Keratinocyte (primary cell): ENCODE measurements at regions not wholly inside any gene's neighbourhood (a gene's known extent, or its start where the extent isn't known, plus 50 kb on each side); places are given as distances from the start of the nearest gene placed in this dataset.

Experiments used
- EZH2 ChIP-seq: IDR thresholded peaks from one replicate; pipeline ENCODE4 v1.6.1; 2012; ENCODE audit warnings: inconsistent platforms, mild to moderate bottlenecking, low read length, moderate library complexity
- TF ChIP-seq, protein P1 (sequence below), 3 experiments: IDR thresholded peaks in 1 of 3; conservative IDR thresholded peaks in 1 of 3; optimal IDR thresholded peaks in 1 of 3; 2 replicates in 2 of 3; 3 replicates in 1 of 3; pipeline versions ENCODE3 to v1.5.1; 2011; ENCODE audit warnings: low read length in 3 of 3, mild to moderate bottlenecking in 3 of 3, moderate library complexity in 2 of 3, control low read depth in 1 of 3, inconsistent platforms in 1 of 3; ENCODE audit not compliant: insufficient read depth in 2 of 3; ENCODE audit errors: extremely low read depth in 1 of 3

GRCh38 chr2:240211096-240211495, 70.6 kb upstream of the OTOS start:
- TF ChIP-seq, protein P1, sequence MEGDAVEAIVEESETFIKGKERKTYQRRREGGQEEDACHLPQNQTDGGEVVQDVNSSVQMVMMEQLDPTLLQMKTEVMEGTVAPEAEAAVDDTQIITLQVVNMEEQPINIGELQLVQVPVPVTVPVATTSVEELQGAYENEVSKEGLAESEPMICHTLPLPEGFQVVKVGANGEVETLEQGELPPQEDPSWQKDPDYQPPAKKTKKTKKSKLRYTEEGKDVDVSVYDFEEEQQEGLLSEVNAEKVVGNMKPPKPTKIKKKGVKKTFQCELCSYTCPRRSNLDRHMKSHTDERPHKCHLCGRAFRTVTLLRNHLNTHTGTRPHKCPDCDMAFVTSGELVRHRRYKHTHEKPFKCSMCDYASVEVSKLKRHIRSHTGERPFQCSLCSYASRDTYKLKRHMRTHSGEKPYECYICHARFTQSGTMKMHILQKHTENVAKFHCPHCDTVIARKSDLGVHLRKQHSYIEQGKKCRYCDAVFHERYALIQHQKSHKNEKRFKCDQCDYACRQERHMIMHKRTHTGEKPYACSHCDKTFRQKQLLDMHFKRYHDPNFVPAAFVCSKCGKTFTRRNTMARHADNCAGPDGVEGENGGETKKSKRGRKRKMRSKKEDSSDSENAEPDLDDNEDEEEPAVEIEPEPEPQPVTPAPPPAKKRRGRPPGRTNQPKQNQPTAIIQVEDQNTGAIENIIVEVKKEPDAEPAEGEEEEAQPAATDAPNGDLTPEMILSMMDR (optimal IDR thresholded peaks at IDR 0.05 in 1 of 3, IDR thresholded peaks at IDR 0.05 in 1 of 3, conservative IDR thresholded peaks at IDR 0.05 in 1 of 3; ENCODE audit: extremely low read depth in 1 of 3, insufficient read depth in 2 of 3, low read length in 3 of 3) = no peak
- TF ChIP-seq EZH2 = no peak
